ENCODE measurements at regions not wholly inside any gene's neighbourhood (a gene's known extent, or its start where the extent isn't known, plus 50 kb on each side); places are given as distances from the start of the nearest gene placed in this dataset.

DNA sequence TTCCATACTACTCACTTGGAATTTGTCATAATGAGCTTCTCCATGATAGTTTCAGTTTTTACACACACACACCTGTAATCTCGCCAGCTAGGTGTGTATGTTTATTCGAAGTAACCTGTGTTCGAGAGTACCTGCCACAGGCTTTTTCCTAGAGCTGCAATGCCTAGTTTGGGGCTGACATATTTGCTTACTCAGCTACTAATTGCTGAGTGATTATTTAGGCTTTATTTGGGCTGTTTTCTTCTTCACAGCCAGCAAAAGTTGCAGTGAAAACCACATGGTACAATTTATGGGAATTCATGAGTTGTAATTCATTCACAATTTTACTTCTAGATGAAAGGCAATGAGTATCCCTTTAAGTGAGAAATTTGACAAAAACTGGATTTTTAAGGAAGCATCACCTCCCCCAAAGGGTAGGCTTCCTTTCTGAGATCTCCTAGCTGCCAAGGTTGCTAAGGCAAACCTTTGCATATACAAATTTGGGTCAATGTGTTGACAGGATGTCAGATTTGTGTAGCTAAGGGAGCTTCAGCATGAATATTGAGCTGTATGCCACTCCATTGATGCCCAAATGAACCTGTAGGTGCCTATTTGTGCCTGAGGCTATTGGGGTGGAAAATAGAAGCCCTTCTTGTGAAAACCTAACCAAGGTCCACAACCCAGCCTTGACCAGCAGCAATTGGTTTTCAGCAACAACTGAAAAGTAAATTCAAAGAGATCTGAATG is 108.7 kb upstream of the OTX2 start:
- DNase-seq (ENCODE audit: low spot score), result no peak

- DNase-seq (ENCODE audit: low spot score), result no peak
Measured at GRCh38 chr14:56905282-56905681, 95.0 kb upstream of the OTX2 start.

DNA sequence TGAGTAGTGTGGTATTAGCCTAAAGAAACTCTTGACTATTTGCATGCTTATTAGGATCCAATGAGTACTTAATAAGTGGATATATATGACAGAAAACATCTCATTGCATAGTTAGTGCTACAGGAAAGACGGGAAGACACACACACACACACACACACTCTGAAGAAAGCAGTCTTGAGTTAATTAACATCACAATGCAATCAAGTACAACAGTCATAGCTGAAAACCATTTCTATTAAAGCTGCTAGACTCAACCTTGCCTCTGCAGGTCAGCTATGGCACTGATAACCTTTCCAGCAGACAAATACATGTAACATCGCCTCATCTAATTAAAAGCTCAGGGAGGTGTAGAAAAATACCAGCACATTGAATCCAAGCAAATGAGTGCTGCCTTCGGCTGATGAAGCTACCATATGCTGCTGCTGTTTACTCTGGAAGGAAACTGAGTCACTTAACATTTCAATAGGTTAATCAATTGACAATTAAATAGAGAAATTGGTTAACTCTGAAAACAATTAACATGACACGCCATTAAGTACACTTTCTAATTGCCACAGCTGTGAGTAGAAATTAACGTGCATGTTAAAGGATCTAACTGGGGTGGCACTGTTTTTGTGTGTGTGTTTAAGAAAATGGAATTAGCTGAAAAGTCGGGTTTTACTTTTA is 93.2 kb upstream of the OTX2 start:
- no peak for DNase-seq (ENCODE audit: low spot score)

- DNase-seq (ENCODE audit: low spot score), result no peak
Measured at GRCh38 chr14:56902385-56902784, 92.1 kb upstream of the OTX2 start.

DNA sequence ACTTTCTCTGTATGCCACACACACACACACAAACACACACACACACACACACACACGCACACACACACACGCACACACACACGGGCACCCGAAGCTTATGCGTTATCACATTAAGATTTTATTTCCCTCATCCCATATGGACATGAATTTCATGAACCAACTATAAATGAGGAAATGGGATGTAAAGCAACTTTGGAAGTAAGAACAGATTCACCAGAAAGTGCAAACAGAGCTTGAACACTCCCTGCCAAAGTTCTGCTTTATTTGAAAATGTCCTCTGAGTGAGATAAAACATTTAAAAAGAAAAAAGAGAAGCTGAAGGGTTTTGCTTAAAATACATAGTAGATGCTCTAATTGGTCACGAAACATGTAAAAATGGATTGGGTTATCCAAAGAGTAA is 90.4 kb upstream of the OTX2 start:
- DNase-seq (ENCODE audit: low spot score), result no peak

- DNase-seq (ENCODE audit: low spot score), result no peak
Measured at GRCh38 chr14:56899829-56900228, 89.5 kb upstream of the OTX2 start.

DNA sequence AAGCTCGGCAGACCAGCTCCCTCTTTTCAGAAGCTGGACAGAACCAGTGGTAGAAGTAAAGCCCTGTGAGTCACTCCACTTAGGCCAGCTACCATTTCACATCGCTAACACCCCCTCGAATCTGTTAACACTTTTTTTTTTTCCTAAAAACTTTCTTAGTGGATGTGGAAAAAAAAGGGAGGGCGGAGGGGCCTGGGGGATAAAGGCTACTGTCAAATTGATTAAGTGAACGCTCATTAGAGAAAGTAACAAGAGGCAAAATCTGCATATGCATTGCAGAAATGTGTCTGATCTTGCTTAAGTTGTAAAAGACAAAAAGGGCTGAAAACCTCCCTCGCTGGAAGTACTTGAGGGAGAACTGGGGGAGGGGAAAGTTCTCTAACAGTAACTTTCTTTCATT is 86.6 kb upstream of the OTX2 start:
- no peak for DNase-seq (ENCODE audit: low spot score)

- no peak for DNase-seq (ENCODE audit: low spot score)
Measured at GRCh38 chr14:56896231-56896630, 86.0 kb upstream of the OTX2 start.

DNA sequence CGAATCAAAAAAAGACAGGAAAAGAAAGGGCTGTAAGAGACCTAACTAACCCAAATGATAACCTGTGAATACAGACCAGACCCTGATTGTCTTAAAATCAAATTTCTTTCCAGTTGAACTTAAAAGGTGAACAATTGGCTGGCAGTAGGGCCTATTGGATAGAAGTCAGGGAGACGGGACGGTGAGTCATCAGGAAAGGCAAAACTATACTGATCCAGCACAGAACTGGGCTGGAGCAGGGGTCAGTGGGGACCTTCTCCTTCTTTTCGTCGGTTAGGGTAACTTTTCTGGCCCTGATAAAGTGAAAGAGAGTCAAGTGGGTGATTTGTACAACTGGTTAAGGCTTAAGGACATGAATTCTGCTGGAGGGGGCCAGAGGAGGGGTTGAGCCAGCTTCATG is 84.9 kb upstream of the OTX2 start:
- no peak for DNase-seq (ENCODE audit: low spot score)

DNA sequence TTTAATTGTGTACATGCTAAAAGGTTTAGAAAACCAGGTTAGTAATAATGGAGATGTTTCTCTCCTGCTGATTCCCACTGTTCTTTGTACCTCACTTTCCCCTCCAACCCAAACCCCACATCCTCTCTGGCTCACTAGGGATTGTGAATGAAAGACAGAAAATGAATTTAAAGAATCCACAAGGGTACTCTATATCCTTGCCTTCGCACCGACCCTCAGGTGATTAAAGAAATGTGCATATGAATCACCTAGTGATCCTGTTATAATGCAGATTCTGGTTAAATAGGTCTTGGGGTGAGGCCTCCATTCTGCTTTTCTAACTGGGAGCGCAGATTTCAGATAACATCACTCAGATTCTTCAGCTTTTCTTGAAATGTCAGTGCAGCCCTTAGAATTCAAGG is 84.3 kb upstream of the OTX2 start:
- DNase-seq (ENCODE audit: low spot score), result no peak

DNA sequence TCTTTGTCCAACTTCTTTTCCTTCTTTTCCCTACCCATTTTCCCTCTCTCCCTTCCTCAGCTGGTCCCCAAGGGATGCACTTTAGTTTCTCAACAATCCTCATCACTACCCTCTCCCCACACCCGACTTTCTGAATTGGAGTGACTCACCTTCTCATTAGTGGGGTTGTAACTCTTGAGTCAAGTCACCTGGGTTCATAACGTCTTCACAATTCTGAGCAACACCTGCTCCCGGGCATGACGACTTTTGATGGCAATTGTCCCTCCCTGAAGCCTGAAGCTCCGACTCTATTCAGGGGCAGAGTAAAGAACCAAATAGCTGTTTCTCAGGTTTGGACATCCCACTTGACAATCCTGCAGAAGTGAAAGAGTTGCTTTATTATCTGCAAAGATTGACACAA is 82.7 kb upstream of the OTX2 start:
- DNase-seq (ENCODE audit: low spot score), result no peak

DNA sequence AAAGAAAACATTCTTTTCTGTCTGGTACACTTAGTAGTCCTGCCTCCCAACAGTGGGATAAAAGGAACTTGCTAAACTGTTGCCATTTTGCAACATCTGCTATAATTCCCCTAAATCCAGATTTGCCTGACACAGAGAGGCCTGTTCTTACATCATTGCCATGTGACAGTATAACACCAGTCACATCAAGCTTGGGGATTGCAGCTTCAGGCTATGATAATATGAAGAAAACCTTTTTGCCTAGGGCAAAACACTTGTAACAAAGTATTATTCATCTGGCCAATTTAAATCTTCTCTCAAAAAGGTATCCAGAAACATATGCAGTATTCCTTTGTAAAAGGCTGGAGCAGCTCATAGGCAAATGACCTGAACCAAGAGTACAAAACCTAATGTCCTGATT is 80.9 kb upstream of the OTX2 start:
- DNase-seq (ENCODE audit: low spot score), result no peak

GRCh38 chr14:56889705-56890104 is 79.4 kb upstream of the OTX2 start:
- no peak for DNase-seq (ENCODE audit: low spot score)

- DNase-seq (ENCODE audit: low spot score), result no peak
Measured at GRCh38 chr14:56888274-56888673, 78.0 kb upstream of the OTX2 start.

GRCh38 chr14:56887216-56887615 is 76.9 kb upstream of the OTX2 start:
- no peak for DNase-seq (ENCODE audit: low spot score)

DNA sequence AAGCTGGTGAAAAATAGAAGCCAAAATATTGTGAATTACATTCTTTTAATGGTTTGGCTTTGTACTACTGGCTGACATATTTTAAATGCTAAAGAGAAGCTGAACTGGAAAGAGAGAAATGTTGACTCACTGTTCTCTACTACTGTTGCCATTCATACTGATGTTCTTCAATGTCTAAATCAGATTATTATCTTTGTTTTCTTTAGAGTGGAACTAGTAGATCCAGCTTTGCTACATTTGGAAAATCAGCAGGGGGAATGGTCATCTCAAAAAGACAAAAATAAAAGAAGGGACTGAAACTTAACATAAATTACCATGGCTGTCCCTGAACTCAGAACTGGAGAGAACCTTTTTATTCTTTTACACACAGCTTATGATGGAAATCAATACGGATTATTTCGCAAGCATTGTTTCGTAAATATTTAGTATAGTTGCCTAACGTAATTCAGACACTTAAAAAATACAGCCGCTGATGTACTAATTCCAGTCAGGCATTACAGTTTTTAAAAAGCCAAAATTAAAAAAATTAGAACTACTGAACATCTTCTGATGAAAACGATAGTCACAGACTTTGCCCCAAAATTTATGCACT is 76.3 kb upstream of the OTX2 start:
- DNase-seq (ENCODE audit: low spot score), result no peak

DNA sequence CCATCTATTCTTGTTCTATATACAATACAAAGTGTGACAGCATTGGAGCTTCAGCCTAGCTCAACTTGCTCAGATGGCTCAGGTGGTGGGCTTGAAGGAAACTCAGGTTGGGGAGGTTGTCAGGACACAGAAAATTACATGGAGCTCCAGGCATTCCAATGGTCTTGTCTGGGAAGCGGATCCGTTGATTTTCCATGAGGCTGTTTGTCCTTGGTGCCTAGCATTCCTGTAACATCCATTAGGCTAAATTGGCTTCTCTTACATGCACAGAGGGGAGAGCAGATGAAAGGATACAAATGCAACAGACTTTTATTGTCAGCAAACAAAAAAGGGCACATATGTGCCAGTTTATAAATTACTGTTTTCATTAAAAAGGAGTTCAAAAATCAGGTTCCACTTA is 75.5 kb upstream of the OTX2 start:
- no peak for DNase-seq (ENCODE audit: low spot score)

- DNase-seq (ENCODE audit: low spot score), result no peak
Measured at GRCh38 chr14:56884617-56885016, 74.3 kb upstream of the OTX2 start.

- DNase-seq (ENCODE audit: low spot score), result no peak
Measured at GRCh38 chr14:56881181-56881580, 70.9 kb upstream of the OTX2 start.

GRCh38 chr14:56878766-56879165 is 68.5 kb upstream of the OTX2 start:
- no peak for DNase-seq (ENCODE audit: low spot score)

DNA sequence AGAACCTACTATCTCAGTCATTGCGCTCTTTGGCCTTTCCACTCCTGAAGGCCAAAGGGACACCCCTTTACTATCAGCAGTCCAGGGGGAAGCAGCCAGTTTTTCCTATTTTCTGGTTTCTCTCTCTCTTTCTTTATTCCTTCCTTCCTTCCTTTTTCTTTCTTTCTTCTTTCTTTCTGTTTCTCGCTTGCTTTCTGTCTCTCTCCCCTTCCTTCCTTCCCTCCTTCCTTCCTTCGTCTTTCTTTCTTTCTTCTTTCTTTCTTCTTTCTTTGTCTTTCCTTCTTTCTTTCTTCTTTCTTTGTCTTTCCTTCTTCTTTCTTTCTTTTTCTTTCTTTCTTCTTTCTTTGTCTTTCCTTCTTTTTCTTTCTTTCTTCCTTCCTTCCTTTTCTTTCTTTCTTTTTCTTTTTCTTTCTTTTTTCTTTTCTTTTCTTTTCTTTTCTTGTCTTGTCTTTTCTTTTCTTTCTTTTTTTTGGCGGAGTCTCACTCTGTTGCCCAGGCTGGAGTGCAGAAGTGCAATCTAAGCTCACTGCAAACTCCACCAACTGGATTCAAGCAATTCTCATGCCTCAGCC is 64.9 kb upstream of the OTX2 start:
- no peak for DNase-seq (ENCODE audit: low spot score)

GRCh38 chr14:56874375-56874774 is 64.1 kb upstream of the OTX2 start:
- peak; percentile 66 for DNase-seq (ENCODE audit: low spot score)

DNA sequence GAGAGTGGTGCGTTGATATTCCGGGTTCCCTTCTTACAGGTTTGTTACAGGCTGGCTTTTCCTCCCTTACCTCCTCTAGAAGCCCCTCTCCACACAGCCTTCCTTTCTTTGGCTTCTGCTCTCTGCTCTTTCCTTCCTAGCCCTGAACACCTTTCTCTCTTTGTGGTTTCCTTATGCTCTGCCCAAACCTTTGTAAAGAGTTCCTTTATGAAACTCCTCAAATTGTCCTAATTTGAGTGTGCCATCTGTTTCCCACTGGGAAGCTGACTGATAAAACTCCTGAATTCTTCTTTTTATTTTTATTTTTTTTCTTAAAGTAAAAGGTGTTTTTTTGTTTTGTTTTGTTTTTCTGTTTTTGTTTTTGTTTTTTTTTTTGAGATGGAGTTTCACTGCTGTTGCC is 60.1 kb upstream of the OTX2 start:
- DNase-seq (ENCODE audit: low spot score), result no peak

Measured in H4 (cell line).